GF-D8 (cell line): ENCODE measurements at regions not wholly inside any gene's neighbourhood (a gene's known extent, or its start where the extent isn't known, plus 50 kb on each side); places are given as distances from the start of the nearest gene placed in this dataset.
A peak's percentile ranks its signal among the peaks of the same experiment; 100 is the strongest.

ENCODE experiments used
- DNase-seq: peaks from one replicate; lab custom pipeline; 2025; lab: John Stamatoyannopoulos, UW

- no peak for DNase-seq
Measured at GRCh38 chr11:119491753-119492510, 69.0 kb upstream of the THY1 start.

DNA sequence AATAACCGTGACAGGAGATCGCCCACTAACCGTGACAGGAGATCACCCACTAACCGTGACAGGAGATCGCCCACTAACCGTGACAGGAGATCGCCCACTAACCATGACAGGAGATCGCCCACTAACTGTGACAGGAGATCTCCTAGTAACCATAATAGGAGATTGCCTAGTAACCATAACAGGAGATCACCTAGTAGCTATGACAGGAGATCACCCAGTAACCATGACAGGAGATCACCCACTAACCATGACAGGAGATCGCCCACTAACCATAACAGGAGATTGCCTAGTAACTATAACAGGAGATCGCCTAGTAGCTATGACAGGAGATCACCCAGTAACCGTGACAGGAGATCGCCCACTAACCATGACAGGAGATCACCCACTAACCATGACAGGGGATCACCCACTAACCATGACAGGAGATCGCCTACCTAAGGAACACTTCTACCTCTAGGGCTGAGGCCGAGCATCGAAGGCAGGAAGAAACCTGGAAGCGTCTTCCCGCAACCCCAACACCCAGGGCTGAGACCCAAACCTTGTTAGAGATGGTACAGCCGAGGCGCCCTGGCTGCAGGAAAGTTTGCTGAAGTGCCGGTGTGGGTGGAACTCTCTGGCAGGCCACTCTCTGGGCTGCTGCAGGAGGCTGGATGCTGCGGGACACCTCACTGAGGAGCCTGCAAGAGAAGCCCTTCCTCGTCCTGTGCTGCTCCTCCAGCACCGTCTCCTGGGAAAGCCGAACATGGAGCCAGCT, 67.5 kb upstream of the THY1 start:
- DNase-seq, result no peak

- DNase-seq, result no peak
Measured at GRCh38 chr11:119489087-119489486, 66.1 kb upstream of the THY1 start.

DNA sequence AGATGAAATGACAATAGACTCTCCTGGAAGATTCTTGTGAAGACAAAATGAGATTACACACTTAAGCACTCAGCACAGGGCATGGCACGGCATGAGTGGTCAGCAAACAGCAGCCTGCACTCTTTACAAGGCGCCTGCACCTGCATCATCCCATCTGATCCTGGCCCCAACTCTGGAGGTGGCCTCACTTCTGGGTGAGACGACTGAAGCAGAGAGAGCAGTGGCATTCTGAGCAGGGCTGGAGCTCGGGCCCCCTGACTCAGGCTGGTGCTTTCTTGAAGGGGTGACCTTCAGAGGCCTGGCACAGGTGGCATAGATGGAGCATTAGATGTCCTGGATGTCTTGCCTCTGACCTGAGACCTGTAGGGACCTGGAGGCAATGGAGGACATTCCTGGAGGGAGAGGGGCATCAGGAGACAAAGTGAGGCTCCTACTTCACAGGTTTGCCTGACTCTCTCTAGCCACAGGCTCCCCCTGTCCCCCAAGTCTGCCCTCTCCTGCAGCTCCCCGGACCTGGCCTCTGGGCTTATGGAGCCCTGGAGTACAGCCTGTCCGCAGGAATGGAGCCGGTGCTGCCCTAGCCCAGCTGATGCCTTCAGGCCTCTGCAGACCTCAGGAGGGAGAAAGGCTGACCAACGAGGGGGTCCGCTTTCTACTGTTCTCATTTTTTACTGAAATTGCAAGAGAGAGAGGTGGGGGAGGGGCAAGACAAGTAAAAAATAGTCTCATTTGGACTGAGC, 65.5 kb upstream of the THY1 start:
- no peak for DNase-seq

DNA sequence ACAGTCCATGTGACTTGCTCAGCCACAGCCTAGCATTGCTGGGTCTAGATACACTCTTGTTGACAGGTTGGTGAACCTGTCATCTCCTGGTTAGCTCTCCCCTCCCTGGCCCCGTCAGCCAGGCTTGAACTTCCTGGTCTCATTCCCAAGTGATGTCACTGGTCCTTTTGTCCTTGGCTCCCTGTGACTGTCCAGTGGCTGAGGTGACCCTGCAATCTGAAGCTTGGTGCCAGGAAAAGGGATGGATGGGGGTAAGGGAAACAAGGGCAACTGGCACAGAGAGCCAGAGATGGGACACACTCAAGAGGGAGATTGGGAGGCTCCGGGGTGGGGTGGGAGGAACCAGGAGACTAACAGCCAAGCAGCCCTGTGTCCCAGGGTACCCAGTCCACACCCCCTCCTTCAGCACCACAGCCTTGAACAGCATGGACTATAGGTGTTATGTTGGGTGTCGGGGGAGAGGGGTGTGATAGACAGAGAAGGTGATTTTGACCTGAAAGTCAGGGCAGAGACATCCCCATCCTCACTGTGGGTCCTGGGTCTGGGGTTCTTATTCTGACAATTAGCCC, 63.8 kb upstream of the THY1 start:
- no peak for DNase-seq

- DNase-seq, result no peak
Measured at GRCh38 chr11:119486016-119486415, 63.0 kb upstream of the THY1 start.

- no peak for DNase-seq
Measured at GRCh38 chr11:119484741-119485605, 62.0 kb upstream of the THY1 start.

- no peak for DNase-seq
Measured at GRCh38 chr11:119483881-119484371, 61.0 kb upstream of the THY1 start.

- DNase-seq, result no peak
Measured at GRCh38 chr11:119483341-119483880, 60.4 kb upstream of the THY1 start.

GRCh38 chr11:119482521-119483011, 59.6 kb upstream of the THY1 start:
- no peak for DNase-seq

DNA sequence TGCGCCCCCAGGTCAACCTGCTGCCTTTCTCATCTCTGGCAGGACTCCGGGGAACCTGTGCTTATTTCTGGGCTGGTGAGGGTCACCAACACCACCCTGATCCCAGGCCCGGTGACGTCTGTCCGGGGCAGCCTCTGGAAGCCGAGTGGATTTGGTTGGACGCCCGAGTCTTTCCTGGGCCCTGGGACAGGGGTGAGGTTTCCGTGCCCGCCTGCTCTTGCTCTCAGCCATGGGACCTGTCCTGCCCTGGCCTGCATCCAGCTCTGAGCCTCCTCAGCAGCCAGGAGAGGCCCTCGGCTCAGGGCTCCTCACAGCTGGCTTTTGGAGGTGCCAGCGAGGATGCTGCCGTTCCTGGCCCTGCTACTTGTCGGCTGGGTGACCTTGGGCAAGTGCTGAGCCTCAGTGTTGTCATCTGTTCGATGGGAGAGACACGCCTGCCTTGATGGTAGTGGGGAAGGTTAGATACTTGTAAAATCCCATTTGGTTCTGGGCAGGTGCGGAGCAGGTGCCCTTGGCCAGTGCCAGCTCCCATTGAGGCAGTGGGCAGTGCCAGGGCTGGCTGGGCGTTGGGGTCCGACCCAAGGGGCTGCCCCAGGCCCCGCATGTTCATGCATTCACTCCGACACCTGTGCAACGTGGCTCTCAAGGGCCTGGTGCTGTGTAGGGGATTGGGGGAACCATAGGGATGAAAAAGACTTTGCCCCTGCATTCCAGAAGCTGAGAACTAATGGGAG, 58.9 kb upstream of the THY1 start:
- no peak for DNase-seq

- DNase-seq, result peak; percentile 67
Measured at GRCh38 chr11:119481021-119481666, 58.2 kb upstream of the THY1 start.

- no peak for DNase-seq
Measured at GRCh38 chr11:119480380-119481020, 57.5 kb upstream of the THY1 start.

- no peak for DNase-seq
Measured at GRCh38 chr11:119479685-119480275, 56.8 kb upstream of the THY1 start.

DNA sequence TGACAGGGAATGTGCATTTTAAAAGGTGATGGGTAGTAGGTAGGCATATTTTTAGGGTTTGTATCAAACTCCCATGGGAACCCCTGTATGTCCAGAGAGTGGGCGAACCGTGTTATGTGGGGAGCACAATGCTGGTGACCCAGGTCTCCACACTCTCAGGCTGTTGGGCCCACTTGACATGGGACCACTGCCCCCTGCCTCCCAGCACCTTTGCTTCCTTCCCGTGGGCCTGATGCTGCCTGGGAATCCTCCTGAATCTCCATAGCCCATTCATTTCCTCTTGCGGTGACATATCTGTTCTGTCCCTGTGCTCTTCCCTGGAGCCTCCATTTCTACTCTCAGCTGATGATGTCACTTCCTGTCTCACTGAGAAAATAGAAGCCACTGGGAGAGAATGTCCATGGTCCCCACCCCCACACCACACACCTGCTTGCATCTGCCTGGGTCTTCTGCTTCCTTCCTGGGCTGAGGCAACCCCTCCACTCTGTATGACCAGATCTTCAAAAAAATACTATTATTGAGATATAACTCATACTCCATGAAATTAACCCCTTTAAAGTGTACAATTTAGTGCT, 55.8 kb upstream of the THY1 start:
- no peak for DNase-seq

GRCh38 chr11:119476666-119477331, 53.8 kb upstream of the THY1 start:
- DNase-seq, result no peak

GRCh38 chr11:119476038-119476437, 53.1 kb upstream of the THY1 start:
- DNase-seq, result no peak
